GM12878 (cell line): ENCODE measurements at regions not wholly inside any gene's neighbourhood (a gene's known extent, or its start where the extent isn't known, plus 50 kb on each side); places are given as distances from the start of the nearest gene placed in this dataset.

ENCODE experiments used
- ATAC-seq: fragments of 200-7000 bp; cut with Tn5 transposase; 3 replicates; pipeline ENCODE4 v1.9.1; 2020; ENCODE audit warnings: mild to moderate bottlenecking, moderate library complexity
- BruUV-seq: library from RNA; stranded (reverse); fragments of 400-500 nt; replicated peaks from 2 replicates; lab custom pipeline; 2021; lab: Mats Ljungman, UMichigan
- CTCF ChIA-PET: fragments of 300-600 bp; sonication (Branson Sonifier 250); formaldehyde crosslinking; extraction: SDS; loops from one replicate; lab custom pipeline; 2021; ENCODE audit warnings: inconsistent platforms; lab: Yijun Ruan, JAX
- POLR2A ChIA-PET: fragments of 350-600 bp; formaldehyde crosslinking; extraction: SDS; loops from one replicate; lab custom pipeline; 2021; ENCODE audit warnings: inconsistent platforms; lab: Charles Lee
- RAD21 ChIA-PET: fragments of 300-600 bp; sonication (Branson Sonifier 250); formaldehyde crosslinking; loops from one replicate; lab custom pipeline; 2023; ENCODE audit warnings: antibody characterized with exemption; ENCODE audit not compliant: unreplicated experiment; lab: Charles Lee
- SMC1A ChIA-PET: fragments of 300-600 bp; sonication (Branson Sonifier 250); formaldehyde crosslinking; loops from one replicate; lab custom pipeline; 2023; ENCODE audit not compliant: unreplicated experiment, uncharacterized antibody; lab: Charles Lee
- DNase-seq: peaks from one replicate; pipeline ENCODE4 v3.0.0-alpha.2; 2011; ENCODE audit warnings: low read depth, low spot score
- FAIRE-seq: peaks from 3 replicates; lab custom pipeline; 2011; peaks lifted over from hg19 to GRCh38; lab: Jason Lieb, UNC
- H2AFZ ChIP-seq: 2 replicates; pipeline ENCODE4 v1.6.0; 2011; ENCODE audit warnings: low read depth, low read length, control low read depth; ENCODE audit not compliant: control insufficient read depth
- H3K27ac ChIP-seq: 2 replicates; pipeline ENCODE4 v1.5.1; 2011; ENCODE audit warnings: control low read depth; ENCODE audit not compliant: control insufficient read depth, insufficient read depth
- H3K27me3 ChIP-seq, 2 experiments: replicated peaks in 1 of 2; 2 replicates each; pipeline versions ENCODE4 v1.6.0 to v1.6.1; 2011; ENCODE audit warnings: low read length in 1 of 2; ENCODE audit not compliant: control insufficient read depth in 2 of 2, insufficient read depth in 2 of 2
- H3K36me3 ChIP-seq, 2 experiments: 2 replicates each; pipeline ENCODE4 v1.5.1; 2011; ENCODE audit warnings: low read length in 1 of 2; ENCODE audit not compliant: control insufficient read depth in 2 of 2, insufficient read depth in 2 of 2
- H3K4me1 ChIP-seq: 2 replicates; pipeline ENCODE4 v1.6.1; 2011; ENCODE audit warnings: mild to moderate bottlenecking, low read length, moderate library complexity, mixed read lengths; ENCODE audit not compliant: control insufficient read depth, insufficient read depth
- H3K4me2 ChIP-seq: 2 replicates; pipeline ENCODE4 v1.6.0; 2011; ENCODE audit warnings: control low read depth; ENCODE audit not compliant: control insufficient read depth, insufficient read depth
- H3K4me3 ChIP-seq: fragments of 200-600 bp; sonication (generic); 2 replicates; pipeline ENCODE4 v1.5.1; 2016
- H3K79me2 ChIP-seq: 2 replicates; pipeline ENCODE4 v1.6.0; 2011; ENCODE audit warnings: low read length; ENCODE audit not compliant: control insufficient read depth, insufficient read depth
- H3K9ac ChIP-seq: 2 replicates; pipeline ENCODE4 v1.8.0; 2011; ENCODE audit warnings: low read length, control low read depth, mixed read lengths; ENCODE audit not compliant: control insufficient read depth, insufficient read depth
- H3K9me3 ChIP-seq: replicated peaks from 3 replicates; pipeline ENCODE4 v1.5.1; 2011; ENCODE audit warnings: mild to moderate bottlenecking, low read length; ENCODE audit not compliant: control insufficient read depth, insufficient read depth
- H4K20me1 ChIP-seq: 2 replicates; pipeline ENCODE4 v1.6.0; 2011; ENCODE audit not compliant: control insufficient read depth, insufficient read depth
- ATF7 ChIP-seq: fragments of 450-650 bp; IDR thresholded peaks from 2 replicates; pipeline ENCODE4 v1.6.1; 2016; ENCODE audit warnings: low read depth, mild to moderate bottlenecking
- CBFB ChIP-seq: IDR thresholded peaks from 2 replicates; pipeline ENCODE4 v1.6.1; 2016; ENCODE audit warnings: antibody characterized with exemption, low read depth
- CEBPB ChIP-seq, 2 experiments: fragments of 150-350 bp in 1 of 2; IDR thresholded peaks; 2 replicates each; pipeline ENCODE4 v1.6.1; 2012 to 2014; ENCODE audit warnings: low read depth in 2 of 2, low read length in 2 of 2, borderline replicate concordance in 1 of 2, inconsistent platforms in 1 of 2
- CREB1 ChIP-seq: IDR thresholded peaks from 2 replicates; pipeline ENCODE4 v1.6.1; 2012; ENCODE audit warnings: low read depth, mild to moderate bottlenecking, inconsistent platforms
- NFIC ChIP-seq: IDR thresholded peaks from 2 replicates; pipeline ENCODE4 v1.6.1; 2012; ENCODE audit warnings: low read depth, mild to moderate bottlenecking, inconsistent platforms, low read length, moderate library complexity
- NFXL1 ChIP-seq: fragments of 450-650 bp; IDR thresholded peaks from 2 replicates; pipeline ENCODE4 v1.6.1; 2017; ENCODE audit warnings: antibody characterized with exemption, mild to moderate bottlenecking, borderline replicate concordance
- RUNX3 ChIP-seq: IDR thresholded peaks from 2 replicates; pipeline ENCODE4 v1.6.1; 2012; ENCODE audit warnings: low read length, inconsistent platforms
- SIX5 ChIP-seq: IDR thresholded peaks from 2 replicates; pipeline ENCODE4 v1.6.1; 2011; ENCODE audit warnings: mild to moderate bottlenecking, low read depth, low read length, moderate library complexity; ENCODE audit not compliant: severe bottlenecking
- ZNF622 ChIP-seq: fragments of 450-650 bp; IDR thresholded peaks from 2 replicates; pipeline ENCODE4 v1.6.1; 2017; ENCODE audit warnings: mild to moderate bottlenecking, inconsistent platforms
- WGBS: methylation state at CpG from one replicate; pipeline ENCODE4 v1.1.6; 2016; ENCODE audit warnings: low lambda C conversion rate; ENCODE audit not compliant: insufficient replicate concordance, insufficient coverage; ENCODE audit errors: missing lambda C conversion rate; 5-methylcytosine and 5-hydroxymethylcytosine counted together
- in situ Hi-C: fragments of 300-500 bp; cut with MboI; formaldehyde crosslinking; loops from 9 replicates; pipeline ENCODE4 v1.14.3; 2018; ENCODE audit warnings: mixed read lengths
- intact Hi-C: fragments of 100-400 bp; cut with micrococcal nuclease; formaldehyde crosslinking; loops from one replicate; pipeline ENCODE4 v1.14.2; 2022; ENCODE audit not compliant: unreplicated experiment
- TF ChIP-seq, protein P1 (sequence below): fragments of 450-650 bp; IDR thresholded peaks from 2 replicates; pipeline ENCODE4 v1.6.1; 2018; ENCODE audit warnings: borderline replicate concordance, mild to moderate bottlenecking; ENCODE audit not compliant: partially characterized antibody
- TF ChIP-seq, protein P2 (sequence below): IDR thresholded peaks from 2 replicates; pipeline ENCODE4 v1.6.1; 2012; ENCODE audit warnings: mild to moderate bottlenecking, low read depth, low read length
- TF ChIP-seq, protein P3 (sequence below): fragments of 450-650 bp; IDR thresholded peaks from 2 replicates; pipeline ENCODE4 v1.6.1; 2016; ENCODE audit warnings: mild to moderate bottlenecking, moderate library complexity, borderline replicate concordance
- TF ChIP-seq, protein P4 (sequence below): IDR thresholded peaks from 2 replicates; pipeline ENCODE4 v1.6.1; 2012; ENCODE audit warnings: low read depth, low read length, improper control_type of control experiment

DNA sequence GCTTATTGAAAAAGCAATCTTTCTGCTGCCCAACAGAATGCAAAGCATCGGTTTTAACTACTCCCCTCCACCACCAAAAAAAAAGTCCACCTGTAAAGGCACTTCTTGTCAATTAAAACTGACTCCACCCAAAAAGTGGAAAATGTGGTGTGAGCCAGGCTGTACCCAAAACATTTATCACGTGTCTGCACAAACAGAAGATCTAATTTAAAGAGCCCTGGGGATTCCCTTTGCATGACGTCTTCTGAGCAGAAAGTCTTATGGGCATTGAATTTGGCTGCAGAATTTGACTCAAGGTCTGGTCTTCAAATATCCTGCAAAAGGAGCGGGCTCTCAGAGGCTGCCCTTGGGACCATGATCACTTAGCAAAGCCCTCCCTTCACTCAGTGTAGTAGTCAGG lies 358.3 kb upstream of the KLHL29 start (continued):
- TF ChIP-seq, protein P1, sequence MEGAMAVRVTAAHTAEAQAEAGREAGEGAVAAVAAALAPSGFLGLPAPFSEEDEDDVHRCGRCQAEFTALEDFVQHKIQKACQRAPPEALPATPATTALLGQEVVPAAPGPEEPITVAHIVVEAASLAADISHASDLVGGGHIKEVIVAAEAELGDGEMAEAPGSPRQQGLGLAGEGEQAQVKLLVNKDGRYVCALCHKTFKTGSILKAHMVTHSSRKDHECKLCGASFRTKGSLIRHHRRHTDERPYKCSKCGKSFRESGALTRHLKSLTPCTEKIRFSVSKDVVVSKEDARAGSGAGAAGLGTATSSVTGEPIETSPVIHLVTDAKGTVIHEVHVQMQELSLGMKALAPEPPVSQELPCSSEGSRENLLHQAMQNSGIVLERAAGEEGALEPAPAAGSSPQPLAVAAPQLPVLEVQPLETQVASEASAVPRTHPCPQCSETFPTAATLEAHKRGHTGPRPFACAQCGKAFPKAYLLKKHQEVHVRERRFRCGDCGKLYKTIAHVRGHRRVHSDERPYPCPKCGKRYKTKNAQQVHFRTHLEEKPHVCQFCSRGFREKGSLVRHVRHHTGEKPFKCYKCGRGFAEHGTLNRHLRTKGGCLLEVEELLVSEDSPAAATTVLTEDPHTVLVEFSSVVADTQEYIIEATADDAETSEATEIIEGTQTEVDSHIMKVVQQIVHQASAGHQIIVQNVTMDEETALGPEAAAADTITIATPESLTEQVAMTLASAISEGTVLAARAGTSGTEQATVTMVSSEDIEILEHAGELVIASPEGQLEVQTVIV, result no peak

DNA sequence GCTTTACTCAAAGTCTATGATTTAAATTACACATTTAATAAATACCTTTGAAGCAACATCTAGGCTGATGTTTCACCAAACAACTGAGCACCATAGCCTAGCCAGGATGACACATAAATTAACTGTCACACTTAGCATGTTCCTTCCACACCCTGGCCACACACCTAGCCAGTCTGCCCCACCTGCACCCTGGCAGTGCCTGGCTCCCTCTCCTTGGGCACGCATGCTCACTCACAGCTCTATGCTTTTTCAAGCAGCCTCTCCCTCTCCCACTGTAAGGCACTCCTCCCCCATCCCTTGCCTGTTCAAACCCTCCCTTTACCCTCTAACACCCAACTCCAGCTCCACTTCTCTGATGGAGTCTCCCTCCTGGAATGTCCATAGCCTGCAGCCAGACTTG lies 357.6 kb upstream of the KLHL29 start:
- DNase-seq (no peak), FAIRE-seq (no peak), ATAC-seq (no peak)
- H3K79me2 ChIP-seq, result no peaks in the 10 kb centered on the region
- H3K9ac ChIP-seq, result no peak overlapping the region
- H3K4me1 ChIP-seq, result no peaks in the 10 kb centered on the region
- 78% methylated on average over 1 of the region's 1 CpG for WGBS
- H3K9me3 ChIP-seq, result no peaks in the 10 kb centered on the region
- H2AFZ ChIP-seq, result no peak overlapping the region
- H4K20me1 ChIP-seq, result no peaks in the 10 kb centered on the region
- ChIA-PET CTCF (no interaction called here), POLR2A (no interaction called here), RAD21 (no interaction called here), SMC1A (no interaction called here)
- no peak overlapping the region for H3K4me3 ChIP-seq
- H3K36me3 ChIP-seq, result no peaks in the 10 kb centered on the region
- no TSS peak for BruUV-seq
- H3K4me2 ChIP-seq, result no peak overlapping the region
- intact Hi-C loops (no loop called here), in situ Hi-C loops (no loop called here)
- H3K27ac ChIP-seq, result no peak overlapping the region
- H3K27me3 ChIP-seq, result no peaks in the 10 kb centered on the region; a peak in 1 of 4 replicates
- TF ChIP-seq, protein P2, sequence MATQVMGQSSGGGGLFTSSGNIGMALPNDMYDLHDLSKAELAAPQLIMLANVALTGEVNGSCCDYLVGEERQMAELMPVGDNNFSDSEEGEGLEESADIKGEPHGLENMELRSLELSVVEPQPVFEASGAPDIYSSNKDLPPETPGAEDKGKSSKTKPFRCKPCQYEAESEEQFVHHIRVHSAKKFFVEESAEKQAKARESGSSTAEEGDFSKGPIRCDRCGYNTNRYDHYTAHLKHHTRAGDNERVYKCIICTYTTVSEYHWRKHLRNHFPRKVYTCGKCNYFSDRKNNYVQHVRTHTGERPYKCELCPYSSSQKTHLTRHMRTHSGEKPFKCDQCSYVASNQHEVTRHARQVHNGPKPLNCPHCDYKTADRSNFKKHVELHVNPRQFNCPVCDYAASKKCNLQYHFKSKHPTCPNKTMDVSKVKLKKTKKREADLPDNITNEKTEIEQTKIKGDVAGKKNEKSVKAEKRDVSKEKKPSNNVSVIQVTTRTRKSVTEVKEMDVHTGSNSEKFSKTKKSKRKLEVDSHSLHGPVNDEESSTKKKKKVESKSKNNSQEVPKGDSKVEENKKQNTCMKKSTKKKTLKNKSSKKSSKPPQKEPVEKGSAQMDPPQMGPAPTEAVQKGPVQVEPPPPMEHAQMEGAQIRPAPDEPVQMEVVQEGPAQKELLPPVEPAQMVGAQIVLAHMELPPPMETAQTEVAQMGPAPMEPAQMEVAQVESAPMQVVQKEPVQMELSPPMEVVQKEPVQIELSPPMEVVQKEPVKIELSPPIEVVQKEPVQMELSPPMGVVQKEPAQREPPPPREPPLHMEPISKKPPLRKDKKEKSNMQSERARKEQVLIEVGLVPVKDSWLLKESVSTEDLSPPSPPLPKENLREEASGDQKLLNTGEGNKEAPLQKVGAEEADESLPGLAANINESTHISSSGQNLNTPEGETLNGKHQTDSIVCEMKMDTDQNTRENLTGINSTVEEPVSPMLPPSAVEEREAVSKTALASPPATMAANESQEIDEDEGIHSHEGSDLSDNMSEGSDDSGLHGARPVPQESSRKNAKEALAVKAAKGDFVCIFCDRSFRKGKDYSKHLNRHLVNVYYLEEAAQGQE, result no peak
- TF ChIP-seq NFXL1, result no peak
- no peak for TF ChIP-seq ATF7
- TF ChIP-seq, protein P3, sequence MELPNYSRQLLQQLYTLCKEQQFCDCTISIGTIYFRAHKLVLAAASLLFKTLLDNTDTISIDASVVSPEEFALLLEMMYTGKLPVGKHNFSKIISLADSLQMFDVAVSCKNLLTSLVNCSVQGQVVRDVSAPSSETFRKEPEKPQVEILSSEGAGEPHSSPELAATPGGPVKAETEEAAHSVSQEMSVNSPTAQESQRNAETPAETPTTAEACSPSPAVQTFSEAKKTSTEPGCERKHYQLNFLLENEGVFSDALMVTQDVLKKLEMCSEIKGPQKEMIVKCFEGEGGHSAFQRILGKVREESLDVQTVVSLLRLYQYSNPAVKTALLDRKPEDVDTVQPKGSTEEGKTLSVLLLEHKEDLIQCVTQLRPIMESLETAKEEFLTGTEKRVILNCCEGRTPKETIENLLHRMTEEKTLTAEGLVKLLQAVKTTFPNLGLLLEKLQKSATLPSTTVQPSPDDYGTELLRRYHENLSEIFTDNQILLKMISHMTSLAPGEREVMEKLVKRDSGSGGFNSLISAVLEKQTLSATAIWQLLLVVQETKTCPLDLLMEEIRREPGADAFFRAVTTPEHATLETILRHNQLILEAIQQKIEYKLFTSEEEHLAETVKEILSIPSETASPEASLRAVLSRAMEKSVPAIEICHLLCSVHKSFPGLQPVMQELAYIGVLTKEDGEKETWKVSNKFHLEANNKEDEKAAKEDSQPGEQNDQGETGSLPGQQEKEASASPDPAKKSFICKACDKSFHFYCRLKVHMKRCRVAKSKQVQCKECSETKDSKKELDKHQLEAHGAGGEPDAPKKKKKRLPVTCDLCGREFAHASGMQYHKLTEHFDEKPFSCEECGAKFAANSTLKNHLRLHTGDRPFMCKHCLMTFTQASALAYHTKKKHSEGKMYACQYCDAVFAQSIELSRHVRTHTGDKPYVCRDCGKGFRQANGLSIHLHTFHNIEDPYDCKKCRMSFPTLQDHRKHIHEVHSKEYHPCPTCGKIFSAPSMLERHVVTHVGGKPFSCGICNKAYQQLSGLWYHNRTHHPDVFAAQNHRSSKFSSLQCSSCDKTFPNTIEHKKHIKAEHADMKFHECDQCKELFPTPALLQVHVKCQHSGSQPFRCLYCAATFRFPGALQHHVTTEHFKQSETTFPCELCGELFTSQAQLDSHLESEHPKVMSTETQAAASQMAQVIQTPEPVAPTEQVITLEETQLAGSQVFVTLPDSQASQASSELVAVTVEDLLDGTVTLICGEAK, result no peak
- no peak for TF ChIP-seq CREB1
- TF ChIP-seq, protein P4, sequence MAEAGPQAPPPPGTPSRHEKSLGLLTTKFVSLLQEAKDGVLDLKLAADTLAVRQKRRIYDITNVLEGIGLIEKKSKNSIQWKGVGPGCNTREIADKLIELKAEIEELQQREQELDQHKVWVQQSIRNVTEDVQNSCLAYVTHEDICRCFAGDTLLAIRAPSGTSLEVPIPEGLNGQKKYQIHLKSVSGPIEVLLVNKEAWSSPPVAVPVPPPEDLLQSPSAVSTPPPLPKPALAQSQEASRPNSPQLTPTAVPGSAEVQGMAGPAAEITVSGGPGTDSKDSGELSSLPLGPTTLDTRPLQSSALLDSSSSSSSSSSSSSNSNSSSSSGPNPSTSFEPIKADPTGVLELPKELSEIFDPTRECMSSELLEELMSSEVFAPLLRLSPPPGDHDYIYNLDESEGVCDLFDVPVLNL, result no peak
- TF ChIP-seq ZNF622, result no peak
- TF ChIP-seq CBFB, result no peak
- TF ChIP-seq SIX5, result no peak
- TF ChIP-seq CEBPB (IDR thresholded peaks at IDR 0.05; ENCODE audit: borderline replicate concordance in 1 of 2, low read depth in 2 of 2, low read length in 2 of 2), result no peak
- TF ChIP-seq RUNX3, result no peak
- no peak for TF ChIP-seq NFIC
